ENCODE measurements at regions not wholly inside any gene's neighbourhood (a gene's known extent, or its start where the extent isn't known, plus 50 kb on each side); places are given as distances from the start of the nearest gene placed in this dataset.

DNA sequence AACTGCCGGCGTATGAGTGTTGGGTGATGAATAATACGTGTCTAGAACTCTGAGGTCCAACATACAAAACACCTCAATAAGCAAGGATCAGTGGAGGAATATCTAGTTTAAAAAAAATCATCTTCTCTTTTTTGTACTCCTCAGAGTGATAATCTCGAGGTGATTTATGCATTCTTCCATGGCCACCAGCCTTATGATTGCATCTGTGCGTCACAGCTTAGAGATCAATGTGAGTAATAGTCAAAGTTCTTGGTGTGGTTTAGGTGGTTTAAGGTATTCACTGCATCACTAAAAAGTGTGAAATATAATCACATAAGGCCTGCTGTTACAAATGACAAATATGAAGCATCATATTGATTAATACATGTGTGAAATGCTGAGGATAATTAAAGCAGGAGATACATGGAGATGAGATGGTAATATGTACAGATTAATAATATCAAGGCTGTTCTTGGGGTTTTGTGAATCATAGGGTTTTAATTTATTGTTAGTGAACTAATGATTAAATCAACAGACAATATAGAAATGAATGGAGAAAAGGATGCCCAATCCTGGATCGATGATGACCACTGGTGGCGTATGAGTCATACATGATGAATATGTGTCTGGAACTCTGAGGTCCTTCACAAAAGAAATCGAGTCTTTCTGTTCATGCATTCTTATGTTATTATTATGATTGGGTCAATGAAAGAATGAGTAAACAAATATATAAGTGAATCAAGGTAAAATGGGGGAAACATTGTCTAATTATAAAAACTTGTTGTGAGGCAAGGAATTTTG is 68.8 kb upstream of the RTL1 start:
- TF ChIP-seq, protein P1, sequence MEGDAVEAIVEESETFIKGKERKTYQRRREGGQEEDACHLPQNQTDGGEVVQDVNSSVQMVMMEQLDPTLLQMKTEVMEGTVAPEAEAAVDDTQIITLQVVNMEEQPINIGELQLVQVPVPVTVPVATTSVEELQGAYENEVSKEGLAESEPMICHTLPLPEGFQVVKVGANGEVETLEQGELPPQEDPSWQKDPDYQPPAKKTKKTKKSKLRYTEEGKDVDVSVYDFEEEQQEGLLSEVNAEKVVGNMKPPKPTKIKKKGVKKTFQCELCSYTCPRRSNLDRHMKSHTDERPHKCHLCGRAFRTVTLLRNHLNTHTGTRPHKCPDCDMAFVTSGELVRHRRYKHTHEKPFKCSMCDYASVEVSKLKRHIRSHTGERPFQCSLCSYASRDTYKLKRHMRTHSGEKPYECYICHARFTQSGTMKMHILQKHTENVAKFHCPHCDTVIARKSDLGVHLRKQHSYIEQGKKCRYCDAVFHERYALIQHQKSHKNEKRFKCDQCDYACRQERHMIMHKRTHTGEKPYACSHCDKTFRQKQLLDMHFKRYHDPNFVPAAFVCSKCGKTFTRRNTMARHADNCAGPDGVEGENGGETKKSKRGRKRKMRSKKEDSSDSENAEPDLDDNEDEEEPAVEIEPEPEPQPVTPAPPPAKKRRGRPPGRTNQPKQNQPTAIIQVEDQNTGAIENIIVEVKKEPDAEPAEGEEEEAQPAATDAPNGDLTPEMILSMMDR (IDR thresholded peaks at IDR 0.05): no peak
- H3K4me1 ChIP-seq (ENCODE audit: control insufficient read depth in 1 of 2, insufficient read depth in 1 of 2, low read depth in 1 of 2, low read length in 1 of 2): no peaks in the 10 kb centered on the region
- no peak overlapping the region for H3K4me3 ChIP-seq (ENCODE audit: low read depth in 1 of 2, low read length in 1 of 2)
- no peaks in the 10 kb centered on the region for H3K9me3 ChIP-seq
- no peaks in the 10 kb centered on the region for H3K36me3 ChIP-seq
- no peak overlapping the region for H3K27ac ChIP-seq
- peaks cover 4% of the 10 kb centered on the region for H3K27me3 ChIP-seq

DNA sequence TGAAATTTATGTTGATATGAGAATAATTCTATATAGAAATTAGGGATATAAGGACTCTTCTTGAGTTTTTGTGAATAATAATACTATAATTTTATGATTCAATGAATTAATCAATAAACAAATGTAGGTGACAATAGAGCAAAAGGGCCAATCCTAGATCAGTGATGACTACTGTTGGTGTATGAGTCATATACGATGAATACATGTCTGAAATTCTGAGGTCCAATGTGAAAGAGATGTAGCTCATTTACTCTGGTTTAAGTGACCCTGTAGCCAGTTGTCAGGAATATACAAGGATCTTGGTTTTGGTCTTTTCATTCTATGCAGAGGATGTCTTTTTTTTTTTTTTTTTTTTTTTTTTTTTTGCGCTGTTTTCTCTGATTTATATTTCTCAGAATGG is 72.1 kb upstream of the RTL1 start:
- Histone ChIP-seq H3K27me3 (peaks cover 4% of the 10 kb centered on the region), H3K27ac (no peak overlapping the region), H3K9me3 (no peaks in the 10 kb centered on the region), H3K4me1 (ENCODE audit: control insufficient read depth in 1 of 2, insufficient read depth in 1 of 2, low read depth in 1 of 2, low read length in 1 of 2) (no peaks in the 10 kb centered on the region), H3K4me3 (ENCODE audit: low read depth in 1 of 2, low read length in 1 of 2) (no peak overlapping the region), H3K36me3 (no peaks in the 10 kb centered on the region)
- TF ChIP-seq, protein P1 (IDR thresholded peaks at IDR 0.05): no peak

DNA sequence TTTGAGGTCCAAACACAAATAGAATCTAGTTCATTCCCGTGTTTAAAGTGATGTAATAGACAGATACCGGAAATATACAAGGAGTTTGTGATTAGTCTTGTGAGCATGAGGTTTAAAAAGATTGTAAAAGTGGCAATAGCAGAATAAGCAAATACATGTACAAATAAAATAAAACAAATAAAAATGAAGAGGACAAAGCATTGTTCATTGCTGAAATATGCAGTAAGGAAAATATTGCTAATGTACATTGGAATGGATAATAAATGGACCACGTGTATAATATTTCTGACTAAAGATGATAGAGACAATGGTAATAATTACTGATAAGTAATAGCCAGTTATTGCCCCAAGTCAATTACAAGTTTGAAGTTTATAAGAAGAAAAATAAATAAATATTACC is 75.6 kb upstream of the RTL1 start:
- no peaks in the 10 kb centered on the region for H3K36me3 ChIP-seq
- H3K4me1 ChIP-seq (ENCODE audit: control insufficient read depth in 1 of 2, insufficient read depth in 1 of 2, low read depth in 1 of 2, low read length in 1 of 2): no peaks in the 10 kb centered on the region
- no peak overlapping the region for H3K4me3 ChIP-seq (ENCODE audit: low read depth in 1 of 2, low read length in 1 of 2)
- H3K9me3 ChIP-seq: no peaks in the 10 kb centered on the region
- no peak overlapping the region for H3K27ac ChIP-seq
- H3K27me3 ChIP-seq: peaks cover 12% of the 10 kb centered on the region
- TF ChIP-seq, protein P1 (IDR thresholded peaks at IDR 0.05): no peak

DNA sequence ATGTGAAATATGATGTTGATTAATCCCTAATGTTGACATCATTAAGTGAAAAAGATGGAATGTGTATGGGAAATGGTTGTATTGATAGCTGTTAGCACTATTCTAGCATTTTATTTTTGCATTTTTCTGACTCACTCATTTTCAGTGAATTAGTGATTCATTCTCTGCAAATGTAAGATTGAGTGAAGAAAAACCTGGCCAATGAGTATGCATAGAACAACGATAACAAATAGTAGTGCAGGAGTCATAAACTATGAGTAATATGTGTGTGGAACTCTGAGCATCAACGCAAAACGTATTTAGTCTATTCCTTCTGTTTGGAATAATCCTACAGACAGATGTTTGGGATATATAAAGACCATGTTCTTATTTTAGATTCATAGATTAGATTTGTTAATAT is 76.3 kb upstream of the RTL1 start:
- no peak overlapping the region for H3K4me3 ChIP-seq (ENCODE audit: low read depth in 1 of 2, low read length in 1 of 2)
- TF ChIP-seq, protein P1 (IDR thresholded peaks at IDR 0.05): no peak
- H3K36me3 ChIP-seq: no peaks in the 10 kb centered on the region
- H3K4me1 ChIP-seq (ENCODE audit: control insufficient read depth in 1 of 2, insufficient read depth in 1 of 2, low read depth in 1 of 2, low read length in 1 of 2): no peaks in the 10 kb centered on the region
- peaks cover 12% of the 10 kb centered on the region for H3K27me3 ChIP-seq
- H3K27ac ChIP-seq: no peak overlapping the region
- no peaks in the 10 kb centered on the region for H3K9me3 ChIP-seq

DNA sequence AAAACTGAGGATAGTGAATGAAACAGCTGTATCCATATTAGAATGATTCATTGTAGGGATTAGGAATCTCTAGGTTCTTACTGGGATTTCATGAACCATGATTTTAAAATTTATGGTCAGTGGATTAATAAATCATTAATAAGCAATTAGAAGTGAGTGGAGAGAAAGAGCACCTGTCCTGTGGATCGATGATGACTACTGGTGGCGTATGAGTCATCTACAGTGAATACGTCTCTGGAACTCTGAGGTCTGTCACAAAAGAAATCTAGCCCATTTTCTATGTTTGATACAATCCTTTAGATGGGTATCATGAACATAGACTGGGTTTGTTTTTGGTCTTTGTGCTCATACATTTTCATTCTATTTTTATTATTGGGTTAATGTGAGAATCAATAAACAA is 77.3 kb upstream of the RTL1 start:
- TF ChIP-seq, protein P1 (IDR thresholded peaks at IDR 0.05): no peak
- H3K36me3 ChIP-seq: no peaks in the 10 kb centered on the region
- no peaks in the 10 kb centered on the region for H3K4me1 ChIP-seq (ENCODE audit: control insufficient read depth in 1 of 2, insufficient read depth in 1 of 2, low read depth in 1 of 2, low read length in 1 of 2)
- H3K27ac ChIP-seq: no peak overlapping the region
- peaks cover 12% of the 10 kb centered on the region for H3K27me3 ChIP-seq
- H3K4me3 ChIP-seq (ENCODE audit: low read depth in 1 of 2, low read length in 1 of 2): no peak overlapping the region
- H3K9me3 ChIP-seq: no peaks in the 10 kb centered on the region
